ENCODE measurements at regions not wholly inside any gene's neighbourhood (a gene's known extent, or its start where the extent isn't known, plus 50 kb on each side); places are given as distances from the start of the nearest gene placed in this dataset.

DNA sequence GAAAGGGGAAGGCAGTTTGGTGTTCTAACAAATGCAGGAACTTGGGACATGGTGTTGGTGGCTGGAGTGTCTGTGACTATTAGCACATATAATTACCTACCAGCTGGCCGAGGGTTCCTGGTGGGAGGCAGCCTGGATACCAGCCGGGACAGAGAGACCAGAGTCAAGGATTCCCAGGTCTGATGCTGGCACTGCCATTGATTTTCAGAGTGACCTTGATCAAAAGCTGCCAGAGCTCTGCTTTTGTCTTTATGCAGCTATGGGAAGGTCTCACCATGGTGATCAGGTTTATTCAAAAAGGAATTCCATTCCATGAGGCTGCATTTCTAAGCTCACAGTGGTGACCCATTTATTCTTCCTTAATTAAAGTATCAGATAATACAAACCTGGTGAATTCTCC lies 101.0 kb upstream of the PWP1 start (continued):
- no peak for TF ChIP-seq TEAD4 (IDR thresholded peaks at IDR 0.05; ENCODE audit: low read depth, low read length)
- TF ChIP-seq JUND (IDR thresholded peaks at IDR 0.05; ENCODE audit: low read length), result no peak
- no peak for TF ChIP-seq SUZ12 (IDR thresholded peaks at IDR 0.05; ENCODE audit: low read length)
- TF ChIP-seq, protein P1, sequence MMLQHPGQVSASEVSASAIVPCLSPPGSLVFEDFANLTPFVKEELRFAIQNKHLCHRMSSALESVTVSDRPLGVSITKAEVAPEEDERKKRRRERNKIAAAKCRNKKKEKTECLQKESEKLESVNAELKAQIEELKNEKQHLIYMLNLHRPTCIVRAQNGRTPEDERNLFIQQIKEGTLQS (IDR thresholded peaks at IDR 0.05; ENCODE audit: insufficient read depth, low read depth, low read length), result no peak
- no peak for TF ChIP-seq PHF8 (conservative IDR thresholded peaks at IDR 0.05; ENCODE audit: low read depth, low read length)

Data from H1 (cell line).